ENCODE measurements at regions not wholly inside any gene's neighbourhood (a gene's known extent, or its start where the extent isn't known, plus 50 kb on each side); places are given as distances from the start of the nearest gene placed in this dataset.
"Not testable (repeated sequence)": the region's sequence is repeated elsewhere in the genome, so short reads cannot be mapped to it uniquely, and the experiment has no call there.

DNA sequence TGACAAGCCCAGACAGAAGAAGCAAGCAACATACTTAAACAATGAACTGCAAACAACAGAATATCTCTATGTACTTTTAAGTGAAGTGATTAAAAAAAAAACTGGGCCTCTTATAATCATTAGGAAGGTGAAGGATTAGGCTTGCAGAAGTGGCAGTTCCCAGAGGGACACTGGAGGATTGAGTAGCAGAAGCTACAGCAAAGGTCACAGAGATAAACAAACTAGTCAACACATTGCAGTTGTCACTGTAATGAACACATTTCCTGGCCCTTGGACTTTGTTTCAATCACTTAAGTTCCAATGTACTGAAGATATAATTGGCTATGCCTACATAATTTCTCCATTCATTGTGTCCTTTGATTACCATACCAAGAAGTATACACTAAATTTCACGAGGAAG, 1498.8 kb downstream of the SLITRK5 start:
- H3K27me3 Mint-ChIP-seq: no peaks in the 10 kb centered on the region
- no peak for ATAC-seq (ENCODE audit: low read depth)
- H3K4me1 Mint-ChIP-seq: no peaks in the 10 kb centered on the region
- H3K4me3 Mint-ChIP-seq: no peak overlapping the region
- no peak for DNase-seq
- no peaks in the 10 kb centered on the region for H3K36me3 Mint-ChIP-seq
- H3K9me3 Mint-ChIP-seq: peaks cover 1% of the 10 kb centered on the region
- H3K27ac Mint-ChIP-seq: no peak overlapping the region
- POLR2A ChIA-PET: no interaction called here

DNA sequence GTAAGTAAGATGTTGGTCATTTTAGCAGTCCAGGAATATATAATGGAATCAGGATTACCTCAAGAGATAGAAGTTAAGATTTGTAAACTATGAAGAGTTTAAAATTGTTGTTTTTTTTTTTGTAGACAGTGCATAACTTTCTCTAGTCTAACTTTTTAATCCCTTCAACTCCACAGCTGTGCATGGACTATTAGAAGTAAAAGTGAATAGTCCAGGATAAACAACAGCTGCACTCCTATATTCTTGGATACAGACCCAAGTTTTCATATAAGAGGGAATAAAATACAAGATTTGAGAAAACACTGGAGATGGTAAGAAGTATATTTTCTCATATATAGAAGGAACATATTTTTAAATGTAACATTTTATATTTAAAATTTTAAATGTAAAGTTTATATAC, 1509.9 kb downstream of the SLITRK5 start:
- no peaks in the 10 kb centered on the region for H3K36me3 Mint-ChIP-seq
- H3K4me3 Mint-ChIP-seq: no peak overlapping the region
- H3K9me3 Mint-ChIP-seq: peaks cover 1% of the 10 kb centered on the region
- H3K27ac Mint-ChIP-seq: no peak overlapping the region
- no peaks in the 10 kb centered on the region for H3K27me3 Mint-ChIP-seq
- POLR2A ChIA-PET: no interaction called here
- ATAC-seq (ENCODE audit: low read depth): no peak
- DNase-seq: no peak
- H3K4me1 Mint-ChIP-seq: no peaks in the 10 kb centered on the region

DNA sequence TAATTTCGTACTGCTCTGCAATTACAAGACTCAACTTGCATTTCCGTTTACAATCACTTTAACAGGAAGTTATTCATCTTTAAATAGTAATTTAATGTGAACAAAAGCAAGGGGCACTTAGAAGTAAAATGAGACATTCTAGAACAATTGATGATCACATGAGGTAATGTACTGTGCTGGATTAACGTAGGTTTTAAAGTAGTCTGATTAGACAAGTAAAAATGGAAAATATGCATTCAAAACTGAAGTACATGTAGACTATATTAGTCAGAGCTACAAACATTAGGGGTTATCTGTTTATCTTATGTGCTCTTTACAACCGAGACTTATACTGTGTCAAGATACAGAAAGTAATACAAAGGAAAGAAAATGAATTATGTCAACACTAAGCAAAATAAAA, 1528.0 kb downstream of the SLITRK5 start:
- no peak for ATAC-seq (ENCODE audit: low read depth)
- H3K27ac Mint-ChIP-seq: no peak overlapping the region
- no peak for DNase-seq
- no peak overlapping the region for H3K4me3 Mint-ChIP-seq
- no peaks in the 10 kb centered on the region for H3K4me1 Mint-ChIP-seq
- POLR2A ChIA-PET: no interaction called here
- H3K9me3 Mint-ChIP-seq: peaks cover 3% of the 10 kb centered on the region
- H3K36me3 Mint-ChIP-seq: no peaks in the 10 kb centered on the region
- H3K27me3 Mint-ChIP-seq: no peaks in the 10 kb centered on the region

DNA sequence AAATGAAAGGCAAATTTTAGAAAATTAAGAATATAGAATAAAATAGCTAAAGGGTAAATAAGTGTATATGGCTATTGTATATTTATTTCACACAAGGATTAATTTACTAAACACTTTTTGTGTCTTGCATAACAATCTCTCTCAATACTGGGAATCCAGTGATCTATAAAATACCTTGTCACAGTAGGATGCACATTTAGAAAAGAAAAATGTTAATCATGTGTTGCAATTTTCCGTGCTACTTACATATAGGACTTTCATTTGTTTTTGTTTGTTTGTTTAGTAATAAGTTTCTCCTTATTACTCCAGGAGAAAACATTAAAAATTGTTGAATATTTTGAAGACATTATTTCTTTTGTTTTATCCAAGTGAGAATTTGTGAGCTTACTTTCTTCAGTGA, 1533.3 kb downstream of the SLITRK5 start:
- DNase-seq (no peak), ATAC-seq (ENCODE audit: low read depth) (no peak)
- POLR2A ChIA-PET: no interaction called here
- H3K27me3 Mint-ChIP-seq: no peaks in the 10 kb centered on the region
- H3K4me3 Mint-ChIP-seq: no peak overlapping the region
- H3K9me3 Mint-ChIP-seq: peaks cover 2% of the 10 kb centered on the region
- H3K4me1 Mint-ChIP-seq: no peaks in the 10 kb centered on the region
- no peak overlapping the region for H3K27ac Mint-ChIP-seq
- H3K36me3 Mint-ChIP-seq: no peaks in the 10 kb centered on the region

DNA sequence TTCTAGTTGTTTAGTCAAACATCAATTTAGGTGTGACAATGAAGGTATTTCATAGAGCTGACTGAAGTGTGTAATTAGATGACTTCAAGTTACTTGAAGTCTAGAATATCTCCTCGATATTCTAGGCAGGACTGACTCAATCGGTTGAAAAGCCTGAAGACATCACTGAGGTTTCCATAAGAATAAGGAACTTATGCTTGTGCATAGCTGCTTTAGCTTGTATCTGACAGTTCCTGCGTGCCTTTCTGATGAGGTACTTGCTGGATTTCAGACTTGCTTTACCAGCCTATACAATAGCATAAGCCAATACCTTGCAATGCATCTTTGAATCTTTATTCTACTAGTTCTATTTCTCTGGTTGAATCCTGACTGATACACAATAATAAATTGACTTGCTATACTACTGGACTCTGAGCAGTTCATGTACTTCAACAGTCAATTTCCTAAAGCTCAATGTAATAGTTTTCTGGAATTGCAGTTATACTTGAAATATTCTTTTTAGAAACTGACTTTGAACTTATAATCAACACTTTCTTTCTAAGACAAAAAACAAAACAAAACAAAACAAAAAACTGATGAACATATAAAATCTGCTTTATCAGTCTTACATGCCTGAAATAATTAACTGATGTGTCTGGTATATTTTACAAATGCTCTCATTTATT, 1534.8 kb downstream of the SLITRK5 start:
- POLR2A ChIA-PET: no interaction called here
- Mint-ChIP-seq H3K9me3 (peaks cover 2% of the 10 kb centered on the region), H3K27me3 (no peaks in the 10 kb centered on the region), H3K4me1 (no peaks in the 10 kb centered on the region), H3K36me3 (no peaks in the 10 kb centered on the region), H3K27ac (no peak overlapping the region), H3K4me3 (no peak overlapping the region)
- DNase-seq (no peak), ATAC-seq (ENCODE audit: low read depth) (no peak)

DNA sequence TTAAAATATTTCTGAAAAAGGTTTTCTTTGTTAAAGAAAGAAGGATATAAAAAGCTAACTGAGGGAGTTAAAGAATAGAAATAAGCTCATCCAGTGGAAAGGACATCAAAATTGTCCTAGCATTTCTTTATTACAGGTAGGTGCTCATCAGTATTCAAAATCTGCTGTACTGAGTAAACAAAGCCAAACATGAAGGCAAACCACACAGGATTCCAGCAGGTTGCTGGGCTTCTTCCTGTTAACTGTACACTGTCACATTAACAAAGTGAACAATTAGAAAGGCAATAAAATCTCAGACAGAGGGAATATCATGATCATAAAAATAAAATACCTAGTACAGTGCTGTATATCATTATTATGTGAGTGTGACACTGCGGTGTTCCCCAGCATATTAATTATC, 1541.0 kb downstream of the SLITRK5 start:
- POLR2A ChIA-PET: no interaction called here
- DNase-seq: no peak
- H3K4me3 Mint-ChIP-seq: no peak overlapping the region
- no peak overlapping the region for H3K27ac Mint-ChIP-seq
- no peaks in the 10 kb centered on the region for H3K36me3 Mint-ChIP-seq
- no peaks in the 10 kb centered on the region for H3K4me1 Mint-ChIP-seq
- ATAC-seq (ENCODE audit: low read depth): no peak
- H3K27me3 Mint-ChIP-seq: peaks cover 2% of the 10 kb centered on the region
- peaks cover 5% of the 10 kb centered on the region for H3K9me3 Mint-ChIP-seq

DNA sequence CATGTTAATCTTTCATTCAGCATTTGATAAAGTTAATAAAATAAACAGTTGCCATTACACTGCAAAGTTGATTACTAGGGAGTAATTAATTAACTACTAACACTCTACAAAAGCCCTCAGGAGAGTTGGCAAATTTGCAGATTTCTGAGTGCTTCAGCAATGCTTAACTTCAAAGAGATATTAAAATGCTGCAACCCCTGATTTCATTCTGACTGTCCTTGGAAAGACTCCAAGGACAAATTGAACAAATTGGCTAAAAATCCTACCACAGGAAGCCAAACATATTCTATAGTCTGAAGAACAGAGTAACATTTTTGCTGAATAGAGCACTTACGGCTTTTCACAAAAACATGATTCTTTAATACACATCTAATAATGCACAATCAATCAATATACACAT, 1543.0 kb downstream of the SLITRK5 start:
- POLR2A ChIA-PET: no interaction called here
- peaks cover 3% of the 10 kb centered on the region for H3K9me3 Mint-ChIP-seq
- H3K36me3 Mint-ChIP-seq: no peaks in the 10 kb centered on the region
- H3K27ac Mint-ChIP-seq: no peak overlapping the region
- H3K27me3 Mint-ChIP-seq: peaks cover 2% of the 10 kb centered on the region
- H3K4me1 Mint-ChIP-seq: no peaks in the 10 kb centered on the region
- H3K4me3 Mint-ChIP-seq: no peak overlapping the region
- ATAC-seq (ENCODE audit: low read depth): no peak
- no peak for DNase-seq

DNA sequence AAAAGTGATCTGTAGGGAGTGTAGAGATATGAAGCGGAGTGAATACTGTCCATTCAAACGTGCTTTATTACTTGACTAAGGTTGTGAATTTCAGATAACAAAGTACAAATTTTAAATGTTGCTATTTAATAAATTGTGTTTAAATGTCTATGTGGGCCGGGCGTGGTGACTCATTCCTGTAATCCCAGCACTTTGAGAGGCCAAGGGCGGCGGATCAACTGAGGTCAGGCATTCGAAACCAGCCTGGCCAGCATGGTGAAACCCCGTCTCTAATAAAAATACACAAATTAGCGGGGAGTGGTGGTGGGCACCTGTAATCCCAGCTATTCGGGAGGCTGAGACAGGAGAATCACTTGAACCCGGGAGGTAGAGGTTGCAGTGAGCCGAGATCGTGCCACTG, 1544.1 kb downstream of the SLITRK5 start:
- H3K9me3 Mint-ChIP-seq; H3K27me3 Mint-ChIP-seq; H3K4me1 Mint-ChIP-seq; H3K4me3 Mint-ChIP-seq; H3K27ac Mint-ChIP-seq; POLR2A ChIA-PET; H3K36me3 Mint-ChIP-seq; DNase-seq; ATAC-seq (ENCODE audit: low read depth): not testable (repeated sequence)

DNA sequence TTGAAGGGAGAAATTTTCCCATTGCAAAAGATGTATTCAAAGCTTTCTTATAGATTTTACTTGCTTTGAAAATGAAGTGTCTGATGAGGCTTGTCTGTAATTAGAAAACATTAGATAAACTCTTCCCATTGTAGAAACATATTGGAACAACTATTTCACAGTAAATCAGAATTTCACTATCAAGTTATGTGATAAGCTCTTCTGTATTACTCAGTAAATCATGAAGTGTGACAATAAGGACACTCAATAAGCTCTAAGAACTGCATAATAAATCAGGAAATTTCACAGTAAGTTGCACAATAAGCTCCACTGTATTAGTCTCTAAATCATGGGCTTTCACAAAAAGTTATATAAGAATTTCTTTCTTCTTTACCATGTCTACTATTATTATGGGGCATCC, 1546.6 kb downstream of the SLITRK5 start:
- peaks cover 2% of the 10 kb centered on the region for H3K27me3 Mint-ChIP-seq
- POLR2A ChIA-PET: no interaction called here
- H3K9me3 Mint-ChIP-seq: peaks cover 8% of the 10 kb centered on the region
- no peak for ATAC-seq (ENCODE audit: low read depth)
- H3K27ac Mint-ChIP-seq: no peak overlapping the region
- H3K36me3 Mint-ChIP-seq: no peaks in the 10 kb centered on the region
- H3K4me1 Mint-ChIP-seq: no peaks in the 10 kb centered on the region
- no peak overlapping the region for H3K4me3 Mint-ChIP-seq
- DNase-seq: no peak

DNA sequence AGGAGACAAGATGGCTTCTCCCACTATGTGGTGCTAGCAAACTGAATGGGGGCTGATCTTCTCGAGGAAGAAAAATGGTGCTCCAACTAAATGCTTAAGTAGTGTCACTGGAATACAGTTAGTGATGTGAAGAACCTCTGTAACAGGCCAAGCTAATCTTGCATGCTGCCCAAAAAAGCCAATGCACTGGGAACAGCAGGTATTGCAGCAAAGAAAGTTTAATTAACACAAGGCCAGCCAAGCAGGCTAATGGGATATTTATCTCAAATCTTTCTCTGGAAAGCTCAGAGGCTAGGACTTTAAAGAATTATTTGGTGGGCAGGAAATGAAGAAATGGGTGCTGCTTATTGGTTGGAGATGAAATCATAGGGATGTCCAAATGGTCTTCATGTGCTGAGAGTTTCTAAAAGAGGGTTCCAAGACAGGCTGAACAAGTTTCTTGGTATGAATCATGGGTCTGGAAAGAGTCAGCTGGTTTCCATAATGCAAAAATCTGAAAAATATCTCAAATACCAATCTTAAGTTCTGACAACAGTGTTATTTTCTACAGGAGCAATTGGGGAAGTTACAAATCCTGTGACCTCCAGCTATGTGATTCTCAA, 1550.5 kb downstream of the SLITRK5 start:
- Mint-ChIP-seq H3K9me3 (peaks cover 5% of the 10 kb centered on the region), H3K4me3 (no peak overlapping the region), H3K27ac (no peak overlapping the region), H3K36me3 (no peaks in the 10 kb centered on the region), H3K27me3 (no peaks in the 10 kb centered on the region), H3K4me1 (no peaks in the 10 kb centered on the region)
- POLR2A ChIA-PET: no interaction called here
- ATAC-seq (ENCODE audit: low read depth) (no peak), DNase-seq (no peak)

DNA sequence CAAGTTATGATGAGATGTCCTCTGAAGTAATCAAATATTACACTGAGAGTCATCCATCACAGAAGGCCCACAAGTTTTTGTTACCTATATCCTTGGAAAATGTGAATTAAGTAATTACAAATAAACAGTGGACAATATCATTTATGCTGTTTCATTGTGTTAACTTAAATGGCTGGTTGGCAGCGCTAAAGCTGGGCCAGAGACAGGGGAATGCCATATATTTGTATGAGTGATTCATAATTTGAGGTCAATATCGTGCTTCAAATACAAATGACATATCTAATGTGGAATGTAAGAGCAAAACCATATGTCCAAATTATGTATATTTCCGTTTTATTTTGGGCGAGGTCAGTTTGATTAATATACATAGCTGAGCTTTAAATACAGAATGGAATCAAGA, 1556.2 kb downstream of the SLITRK5 start:
- Mint-ChIP-seq H3K27me3 (no peaks in the 10 kb centered on the region), H3K4me1 (no peaks in the 10 kb centered on the region)

DNA sequence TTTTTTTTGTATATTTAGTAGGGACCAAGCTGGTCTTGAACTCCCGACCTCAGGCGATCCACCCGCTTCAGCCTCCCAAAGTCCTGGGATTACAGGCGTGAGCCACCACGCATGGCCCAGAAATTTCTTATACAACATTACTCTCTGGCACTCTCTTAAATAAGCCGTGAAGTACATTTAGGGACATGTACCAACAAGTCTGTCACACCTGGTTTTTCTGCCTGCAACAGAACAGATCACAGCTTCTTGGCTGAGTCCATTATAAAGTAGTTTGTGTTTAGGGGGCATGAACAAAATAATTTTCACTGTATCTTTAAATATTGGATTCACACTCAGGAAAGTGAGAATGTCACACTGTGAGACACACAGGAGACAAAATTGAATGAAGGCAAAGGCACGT, 1567.3 kb downstream of the SLITRK5 start:
- H3K36me3 Mint-ChIP-seq: no peaks in the 10 kb centered on the region
- POLR2A ChIA-PET: no interaction called here
- ATAC-seq (ENCODE audit: low read depth) (no peak), DNase-seq (no peak)
- no peak overlapping the region for H3K27ac Mint-ChIP-seq
- no peak overlapping the region for H3K4me3 Mint-ChIP-seq
- no peaks in the 10 kb centered on the region for H3K4me1 Mint-ChIP-seq
- H3K9me3 Mint-ChIP-seq: peaks cover 1% of the 10 kb centered on the region
- H3K27me3 Mint-ChIP-seq: no peaks in the 10 kb centered on the region

More for the DNA sequence above, 1556.2 kb downstream of the SLITRK5 start:
- no peak for ATAC-seq (ENCODE audit: low read depth)
- H3K27ac Mint-ChIP-seq: no peak overlapping the region
- POLR2A ChIA-PET: no interaction called here
- H3K4me3 Mint-ChIP-seq: no peak overlapping the region
- no peak for DNase-seq
- peaks cover 3% of the 10 kb centered on the region for H3K9me3 Mint-ChIP-seq
- no peaks in the 10 kb centered on the region for H3K36me3 Mint-ChIP-seq

DNA sequence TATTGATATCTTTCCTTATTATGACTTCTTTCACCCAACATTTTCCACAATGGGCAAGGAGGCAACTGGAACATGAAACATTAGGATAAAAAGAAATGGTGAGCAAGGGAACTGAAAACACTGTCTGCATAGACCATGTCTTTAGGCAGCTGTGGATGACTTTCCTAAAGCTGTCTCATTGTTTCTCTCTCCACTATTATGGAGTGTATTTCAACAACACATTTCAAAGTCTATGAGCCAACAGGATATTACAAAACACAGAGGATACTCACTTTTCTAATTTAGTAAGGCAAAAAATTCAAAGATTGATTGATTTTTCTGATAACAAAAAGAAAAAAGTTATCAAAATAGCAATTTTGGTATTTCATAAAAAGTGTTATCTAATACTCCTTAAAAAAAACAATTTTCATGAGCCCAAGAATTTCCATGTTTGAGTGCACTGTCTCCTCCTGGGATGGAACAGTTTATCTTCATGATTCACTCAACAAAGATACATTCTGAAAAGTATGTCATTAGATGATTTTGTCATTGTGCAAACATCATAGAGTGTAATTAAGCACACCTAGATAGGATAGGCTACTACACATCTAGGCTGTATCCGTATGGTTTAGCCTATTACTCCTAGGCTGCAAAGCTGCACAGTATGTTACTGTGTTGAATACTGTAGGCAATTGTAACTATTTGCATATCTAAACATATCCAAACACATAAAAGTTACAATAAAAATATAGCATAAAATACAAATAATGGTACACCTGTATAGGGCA, 1568.4 kb downstream of the SLITRK5 start:
- no peaks in the 10 kb centered on the region for H3K36me3 Mint-ChIP-seq
- no peak overlapping the region for H3K4me3 Mint-ChIP-seq
- ATAC-seq (ENCODE audit: low read depth) (no peak), DNase-seq (no peak)
- no peak overlapping the region for H3K27ac Mint-ChIP-seq
- POLR2A ChIA-PET: no interaction called here
- no peaks in the 10 kb centered on the region for H3K4me1 Mint-ChIP-seq
- peaks cover 1% of the 10 kb centered on the region for H3K9me3 Mint-ChIP-seq
- no peaks in the 10 kb centered on the region for H3K27me3 Mint-ChIP-seq

DNA sequence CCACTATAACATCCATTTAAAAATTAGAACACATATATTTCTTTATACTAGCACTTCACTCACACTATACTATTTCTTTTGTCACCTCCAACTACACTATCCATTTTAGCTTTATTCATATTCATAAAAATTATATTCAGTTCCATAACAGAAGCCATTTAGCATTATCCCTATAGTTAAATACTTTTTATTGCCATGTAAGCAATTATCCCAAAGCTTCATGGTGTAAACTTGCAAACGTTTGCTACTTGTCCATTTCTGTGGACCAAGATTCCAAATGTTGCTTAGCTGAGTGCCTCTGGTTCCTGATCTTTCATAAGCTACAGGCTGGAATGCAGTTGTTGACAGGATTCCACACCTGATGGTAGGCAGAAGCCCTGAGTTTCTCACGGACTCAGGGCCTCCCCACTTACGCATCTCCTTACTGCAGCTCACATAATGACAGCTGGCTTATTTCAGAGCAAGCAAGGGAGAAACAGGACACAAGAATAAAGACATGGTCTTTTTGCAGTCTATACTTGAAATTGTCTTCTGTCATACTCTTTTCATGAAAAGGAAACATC, 1584.8 kb downstream of the SLITRK5 start:
- ATAC-seq (ENCODE audit: low read depth) (no peak), DNase-seq (no peak)
- Mint-ChIP-seq H3K4me3 (no peak overlapping the region), H3K36me3 (no peaks in the 10 kb centered on the region), H3K27ac (no peak overlapping the region), H3K4me1 (no peaks in the 10 kb centered on the region), H3K27me3 (no peaks in the 10 kb centered on the region), H3K9me3 (peaks cover 10% of the 10 kb centered on the region)
- POLR2A ChIA-PET: no interaction called here
